GM10248 (cell line): ENCODE measurements at regions not wholly inside any gene's neighbourhood (a gene's known extent, or its start where the extent isn't known, plus 50 kb on each side); places are given as distances from the start of the nearest gene placed in this dataset.

ENCODE experiments used
- CTCF ChIA-PET: fragments of 300-600 bp; sonication (Branson Sonifier 250); formaldehyde crosslinking; extraction: SDS; loops from one replicate; lab custom pipeline; 2021; ENCODE audit warnings: antibody characterized with exemption; lab: Yijun Ruan, JAX
- POLR2A ChIA-PET: fragments of 350-650 bp; sonication (Branson Sonifier 250); formaldehyde crosslinking; extraction: SDS; loops from one replicate; lab custom pipeline; 2020; ENCODE audit warnings: antibody characterized with exemption; lab: Yijun Ruan, JAX
- DNase-seq: peaks from one replicate; pipeline ENCODE4 v3.0.0; 2012; ENCODE audit errors: extremely low spot score
- TF ChIP-seq, protein P1 (sequence below): IDR thresholded peaks from 2 replicates; pipeline ENCODE4 v1.5.1; 2012; ENCODE audit warnings: mild to moderate bottlenecking, low read depth; ENCODE audit errors: extremely low read depth, missing control alignments, control extremely low read depth

DNA sequence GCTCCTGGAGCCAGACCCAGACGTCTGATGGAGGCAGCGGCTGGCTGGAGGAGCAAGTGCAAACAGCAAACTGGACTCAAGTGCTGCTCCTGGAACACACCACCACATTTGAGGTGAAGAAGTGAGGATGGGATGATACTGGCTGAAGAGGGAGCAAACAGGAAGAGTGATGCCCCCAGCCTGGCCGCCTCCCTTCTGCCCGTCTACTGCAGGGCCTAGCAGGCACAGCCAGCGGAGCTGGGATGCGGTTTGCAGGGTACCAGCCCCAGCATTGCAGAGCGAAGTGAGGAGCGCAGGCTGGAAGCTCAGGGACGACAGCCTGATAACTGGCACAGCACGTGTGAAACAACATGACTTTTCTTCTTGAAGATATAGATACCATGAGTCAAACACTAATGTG is 111.8 kb upstream of the ZNF32 start:
- TF ChIP-seq, protein P1, sequence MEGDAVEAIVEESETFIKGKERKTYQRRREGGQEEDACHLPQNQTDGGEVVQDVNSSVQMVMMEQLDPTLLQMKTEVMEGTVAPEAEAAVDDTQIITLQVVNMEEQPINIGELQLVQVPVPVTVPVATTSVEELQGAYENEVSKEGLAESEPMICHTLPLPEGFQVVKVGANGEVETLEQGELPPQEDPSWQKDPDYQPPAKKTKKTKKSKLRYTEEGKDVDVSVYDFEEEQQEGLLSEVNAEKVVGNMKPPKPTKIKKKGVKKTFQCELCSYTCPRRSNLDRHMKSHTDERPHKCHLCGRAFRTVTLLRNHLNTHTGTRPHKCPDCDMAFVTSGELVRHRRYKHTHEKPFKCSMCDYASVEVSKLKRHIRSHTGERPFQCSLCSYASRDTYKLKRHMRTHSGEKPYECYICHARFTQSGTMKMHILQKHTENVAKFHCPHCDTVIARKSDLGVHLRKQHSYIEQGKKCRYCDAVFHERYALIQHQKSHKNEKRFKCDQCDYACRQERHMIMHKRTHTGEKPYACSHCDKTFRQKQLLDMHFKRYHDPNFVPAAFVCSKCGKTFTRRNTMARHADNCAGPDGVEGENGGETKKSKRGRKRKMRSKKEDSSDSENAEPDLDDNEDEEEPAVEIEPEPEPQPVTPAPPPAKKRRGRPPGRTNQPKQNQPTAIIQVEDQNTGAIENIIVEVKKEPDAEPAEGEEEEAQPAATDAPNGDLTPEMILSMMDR = no peak
- POLR2A ChIA-PET = no interaction called here
- CTCF ChIA-PET = no interaction called here
- no peak for DNase-seq

DNA sequence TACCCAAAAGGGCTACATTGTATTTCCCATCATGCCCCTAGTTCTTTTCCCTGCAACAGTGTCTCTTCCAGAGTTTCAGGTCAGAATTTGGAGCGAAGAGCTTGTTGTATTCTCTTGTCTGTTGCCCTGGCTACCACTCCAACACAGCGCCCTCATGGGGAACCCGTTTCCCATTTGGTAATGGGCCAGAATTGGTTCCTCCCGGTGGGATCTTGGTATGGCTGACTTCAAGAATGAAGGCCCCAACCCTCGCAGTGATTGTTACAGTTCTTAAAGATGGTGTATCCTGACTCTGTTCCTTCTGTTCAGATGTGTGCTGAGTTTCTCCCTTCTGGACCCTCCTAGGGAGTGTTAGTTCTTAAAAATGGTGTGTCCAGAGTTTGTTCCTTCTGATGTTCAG is 110.5 kb upstream of the ZNF32 start:
- ChIA-PET POLR2A (no interaction called here), CTCF (no interaction called here)
- TF ChIP-seq, protein P1 = no peak
- DNase-seq = no peak

- TF ChIP-seq, protein P1 = no peak
- ChIA-PET CTCF (no interaction called here), POLR2A (no interaction called here)
- DNase-seq = no peak
These were observed 107.7 kb upstream of the ZNF32 start for GRCh38 chr10:43756341-43756740.

DNA sequence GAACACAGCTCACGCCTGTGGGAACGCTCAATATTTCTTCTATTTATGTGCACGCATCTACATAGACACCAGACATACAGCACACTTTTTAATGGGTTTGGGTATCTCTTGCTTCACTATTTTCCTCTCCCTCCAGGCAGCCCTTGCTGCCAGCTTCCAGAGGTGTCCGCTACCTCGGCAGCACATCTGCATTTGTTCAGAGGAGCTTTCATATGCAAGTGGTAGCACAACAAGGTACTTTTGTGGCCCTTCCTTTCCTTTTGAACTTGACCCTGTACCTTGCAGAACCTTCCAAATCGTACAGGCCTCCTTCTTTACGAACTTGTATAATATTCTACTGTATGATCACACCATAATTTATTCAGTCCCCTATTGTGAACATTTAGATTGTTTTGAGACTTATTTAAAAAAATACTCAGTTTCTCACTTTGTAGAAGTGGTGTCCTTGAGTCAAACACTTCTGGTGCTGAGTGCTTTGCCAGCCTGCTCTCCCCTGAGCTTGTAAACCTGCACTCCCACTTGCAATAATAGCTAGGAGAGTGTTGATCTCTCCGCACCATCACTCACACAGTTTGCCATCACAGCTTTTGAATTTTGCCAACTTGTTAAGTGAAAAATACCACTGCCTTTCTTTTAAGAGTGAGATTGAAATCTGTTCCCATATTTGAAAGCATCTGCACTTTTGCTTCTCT is 106.0 kb upstream of the ZNF32 start:
- TF ChIP-seq, protein P1 = no peak
- ChIA-PET POLR2A (no interaction called here), CTCF (interaction anchor here (0.9 kb wide), 1 partner anchor 10 kb away, joined by 3 read pairs; no protein-coding TSS in a partner anchor)
- DNase-seq = no peak

DNA sequence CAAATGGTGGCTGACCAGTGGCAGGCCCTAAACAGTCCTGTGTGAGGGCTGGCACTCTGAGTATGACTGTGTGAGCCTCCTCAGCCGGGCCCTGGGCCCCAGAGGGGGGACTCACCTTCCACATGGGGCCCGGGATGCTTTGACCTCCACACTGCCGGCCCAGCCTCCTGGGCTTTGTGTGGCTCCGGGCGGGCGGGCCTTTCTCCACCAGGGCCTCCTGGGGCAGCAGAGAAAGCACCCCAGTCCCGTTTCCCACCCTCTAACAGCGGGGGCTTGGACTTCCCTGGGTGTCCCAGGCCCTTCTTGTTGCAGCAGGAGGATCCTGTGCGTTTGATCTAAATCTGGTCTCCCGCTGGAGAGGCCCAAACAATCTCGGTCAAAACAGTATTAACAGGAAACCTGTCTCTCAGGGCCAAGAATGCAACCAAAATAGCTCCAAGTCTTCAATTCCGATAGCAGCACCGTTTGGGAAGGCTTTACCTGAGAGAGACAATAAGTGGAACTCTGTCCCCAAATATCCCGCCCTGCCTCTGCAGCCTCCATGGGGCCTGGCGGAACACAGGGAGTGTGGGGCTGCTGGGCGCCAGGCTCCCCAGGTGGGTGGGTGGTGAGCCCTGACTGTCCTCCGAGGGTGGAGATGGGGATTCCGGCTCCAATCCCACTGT is 104.8 kb upstream of the ZNF32 start:
- CTCF ChIA-PET = no interaction called here
- no peak for DNase-seq
- TF ChIP-seq, protein P1 = no peak
- POLR2A ChIA-PET = no interaction called here

DNA sequence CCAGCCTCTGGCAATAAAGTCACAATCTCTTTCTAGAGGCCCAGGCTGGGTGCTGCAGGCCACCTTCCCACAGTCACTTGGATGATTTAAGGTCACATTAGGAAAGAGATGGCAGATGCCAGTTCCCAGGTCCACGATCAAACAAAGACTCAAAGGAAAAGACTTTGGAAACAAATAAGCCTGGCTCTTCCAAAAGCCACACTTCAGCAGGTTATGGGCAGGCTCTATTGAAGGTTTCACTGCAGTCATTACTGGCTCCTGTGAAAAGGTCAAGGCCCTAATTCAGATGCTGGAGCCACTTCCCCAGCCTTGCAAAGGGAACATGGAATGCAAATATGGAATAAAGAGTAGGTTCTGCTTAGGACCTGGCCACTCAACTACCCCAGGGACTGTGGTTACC is 104.0 kb upstream of the ZNF32 start:
- no peak for DNase-seq
- TF ChIP-seq, protein P1 = no peak
- ChIA-PET CTCF (no interaction called here), POLR2A (no interaction called here)
